Aorta (tissue), 5 donors: ENCODE measurements at regions not wholly inside any gene's neighbourhood (a gene's known extent, or its start where the extent isn't known, plus 50 kb on each side); places are given as distances from the start of the nearest gene placed in this dataset.

Experiments
- ATAC-seq: fragments of 200-7000 bp; cut with Tn5 transposase; one replicate; pipeline ENCODE4 v1.9.1; 2022; ENCODE audit warnings: moderate library complexity; ENCODE audit not compliant: low FRiP score
- DNase-seq, 2 donors: peaks; one replicate each; pipeline ENCODE4 v3.0.0-alpha.2; 2020
- H3K27ac ChIP-seq, 2 donors: one replicate each; pipeline ENCODE4 v1.5.1; 2013; ENCODE audit warnings: low read length in 2 of 2, mild to moderate bottlenecking in 2 of 2, moderate library complexity in 2 of 2, control low read depth in 1 of 2, inconsistent platforms in 1 of 2, low read depth in 1 of 2
- H3K27me3 ChIP-seq, 2 donors: one replicate each; pipeline ENCODE4 v1.6.1; 2013; ENCODE audit warnings: control low read depth in 1 of 2, low read length in 1 of 2, mild to moderate bottlenecking in 1 of 2, moderate library complexity in 1 of 2; ENCODE audit not compliant: insufficient read depth in 2 of 2, control insufficient read depth in 1 of 2
- H3K36me3 ChIP-seq, 2 donors: one replicate each; pipeline ENCODE4 v1.6.1; 2013; ENCODE audit warnings: control low read depth in 1 of 2, low read length in 1 of 2, mild to moderate bottlenecking in 1 of 2; ENCODE audit not compliant: insufficient read depth in 2 of 2, control insufficient read depth in 1 of 2
- H3K4me1 ChIP-seq, 2 donors: one replicate each; pipeline ENCODE4 v1.6.1; 2013; ENCODE audit warnings: low read length in 2 of 2, control low read depth in 1 of 2, mild to moderate bottlenecking in 1 of 2, moderate library complexity in 1 of 2; ENCODE audit not compliant: insufficient read depth in 2 of 2, control insufficient read depth in 1 of 2
- H3K4me3 ChIP-seq, 2 donors: one replicate each; pipeline ENCODE4 v1.5.1; 2013; ENCODE audit warnings: low read length in 2 of 2, control low read depth in 1 of 2, mild to moderate bottlenecking in 1 of 2
- H3K9me3 ChIP-seq: one replicate; pipeline ENCODE4 v1.6.1; 2013; ENCODE audit warnings: mild to moderate bottlenecking, low read length; ENCODE audit not compliant: control insufficient read depth
- WGBS, 2 donors: extraction: QIAGEN DNeasy Blood & Tissue Kit; methylation state at CpG; one replicate each; pipeline ENCODE4 v1.1.7; 2013; 5-methylcytosine and 5-hydroxymethylcytosine counted together
- intact Hi-C, 2 donors: fragments of 100-400 bp; cut with DNase I; formaldehyde crosslinking; loops; one replicate each; pipeline versions ENCODE4 v1.14.2 to v1.15.0; 2022
- donor health status: healthy with polysubstance abuse.
- donor health status: Bipolar disorder and iron deficiency.
- donor health status: DM: no; HTN: no; CAD: no.
- donor health status: DM: no; HTN: no; CAD: no.
- donor health status: DM: yes; HTN: yes; CAD: no.

- H3K36me3 ChIP-seq, result no peaks in the 10 kb centered on the region
- H3K4me1 ChIP-seq, result peaks cover 2 to 5% of the 10 kb centered on the region in 2 donors
- no peaks in the 10 kb centered on the region for H3K27me3 ChIP-seq
- intact Hi-C loops, result no loop called here
- H3K27ac ChIP-seq, result no peak overlapping the region
- no peaks in the 10 kb centered on the region for H3K9me3 ChIP-seq
- 97% methylated on average over 4 of the region's 4 CpGs for WGBS, 2 donors
- no peak for DNase-seq
- H3K4me3 ChIP-seq, result no peak overlapping the region
- no peak for ATAC-seq
These were observed 183.2 kb downstream of the CSNK2A3 start for GRCh38 chr11:11169715-11170351.

GRCh38 chr11:11167806-11168205 lies 185.2 kb downstream of the CSNK2A3 start:
- DNase-seq, result no peak
- H3K27ac ChIP-seq, result no peak overlapping the region
- peaks cover 2 to 5% of the 10 kb centered on the region in 2 donors for H3K4me1 ChIP-seq
- WGBS, 2 donors, result 46 to 51% methylated on average over 3 of the region's 3 CpGs
- H3K36me3 ChIP-seq, result no peaks in the 10 kb centered on the region
- ATAC-seq, result no peak
- no peaks in the 10 kb centered on the region for H3K27me3 ChIP-seq
- intact Hi-C loops, result no loop called here
- no peak overlapping the region for H3K4me3 ChIP-seq
- no peaks in the 10 kb centered on the region for H3K9me3 ChIP-seq

GRCh38 chr11:11164334-11164690 lies 188.7 kb downstream of the CSNK2A3 start:
- H3K27ac ChIP-seq, result no peak overlapping the region
- H3K4me1 ChIP-seq, result no peaks in the 10 kb centered on the region
- 97 to 100% methylated on average over 1 of the region's 1 CpG for WGBS, 2 donors
- no peaks in the 10 kb centered on the region for H3K36me3 ChIP-seq
- ATAC-seq (no peak), DNase-seq (no peak)
- no peaks in the 10 kb centered on the region for H3K27me3 ChIP-seq
- H3K9me3 ChIP-seq, result no peaks in the 10 kb centered on the region
- intact Hi-C loops, result no loop called here
- no peak overlapping the region for H3K4me3 ChIP-seq

DNA sequence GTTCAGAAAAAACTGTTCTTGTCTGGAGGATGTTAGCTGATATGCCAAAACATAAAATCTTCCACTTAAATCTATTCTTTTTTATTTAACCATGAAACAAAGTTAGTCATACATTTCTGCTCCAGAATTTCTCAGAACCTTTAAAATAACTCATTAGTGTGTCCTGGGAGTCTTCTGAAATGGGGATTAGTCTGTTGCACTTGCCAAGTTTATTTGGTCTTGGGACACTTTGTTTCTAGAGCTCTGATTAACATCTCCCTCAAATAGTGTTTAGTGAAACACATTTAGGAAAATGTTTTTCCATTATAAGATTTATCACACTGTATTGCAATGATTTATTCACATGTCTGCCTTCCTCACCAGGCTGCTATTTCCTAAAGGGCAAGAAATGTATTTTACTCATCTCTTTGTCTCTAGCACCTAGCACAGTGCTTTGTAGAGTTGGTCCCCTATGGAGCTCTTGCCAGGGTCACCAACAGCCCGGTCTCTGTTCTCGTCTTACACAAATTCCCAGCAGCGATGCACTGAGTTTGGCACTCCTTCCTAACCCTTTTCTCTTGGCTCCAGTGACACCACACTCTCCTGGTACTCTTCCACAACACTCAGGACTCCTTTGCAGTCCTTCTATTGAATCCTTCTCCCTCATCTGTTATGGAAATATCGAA lies 189.2 kb downstream of the CSNK2A3 start:
- H3K4me1 ChIP-seq, result no peaks in the 10 kb centered on the region
- DNase-seq (no peak), ATAC-seq (no peak)
- no peaks in the 10 kb centered on the region for H3K36me3 ChIP-seq
- no peak overlapping the region for H3K27ac ChIP-seq
- no peak overlapping the region for H3K4me3 ChIP-seq
- no peaks in the 10 kb centered on the region for H3K27me3 ChIP-seq
- intact Hi-C loops, result no loop called here
- 23 to 25% methylated on average over 4 of the region's 4 CpGs for WGBS, 2 donors
- H3K9me3 ChIP-seq, result no peaks in the 10 kb centered on the region

- Histone ChIP-seq H3K9me3 (no peaks in the 10 kb centered on the region), H3K27me3 (no peaks in the 10 kb centered on the region), H3K4me1 (no peaks in the 10 kb centered on the region), H3K27ac (no peak overlapping the region), H3K36me3 (no peaks in the 10 kb centered on the region), H3K4me3 (no peak overlapping the region)
- 47 to 51% methylated on average over 5 of the region's 5 CpGs for WGBS, 2 donors
- ATAC-seq (no peak), DNase-seq (peak in 1 of 2 donors; percentile 51)
- intact Hi-C loops, result no loop called here
These were observed 189.8 kb downstream of the CSNK2A3 start for GRCh38 chr11:11163236-11163635.

DNA sequence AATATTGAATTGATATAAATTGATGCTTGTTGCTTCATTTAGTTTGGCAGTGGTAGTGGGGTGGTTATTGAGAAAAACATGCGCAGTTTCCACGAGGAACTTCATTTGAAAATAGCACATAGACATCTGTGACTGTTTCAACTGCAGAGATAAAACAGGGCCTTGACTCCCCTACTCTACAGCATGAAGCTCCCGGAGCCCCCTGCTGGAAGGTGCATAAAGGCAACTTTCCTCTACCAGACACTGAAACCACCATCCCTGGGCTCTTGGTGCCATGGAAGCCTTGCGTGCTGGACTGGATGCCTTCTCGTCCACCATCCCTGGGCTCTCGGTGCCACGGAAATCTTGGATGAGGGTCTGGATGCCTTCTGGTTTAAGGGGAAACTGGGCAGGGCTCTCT lies 195.9 kb downstream of the CSNK2A3 start:
- H3K4me3 ChIP-seq, result no peak overlapping the region
- H3K4me1 ChIP-seq, result no peaks in the 10 kb centered on the region
- DNase-seq, result peak in 1 of 2 donors; percentile 73
- intact Hi-C loops, result no loop called here
- H3K27me3 ChIP-seq, result no peaks in the 10 kb centered on the region
- no peaks in the 10 kb centered on the region for H3K9me3 ChIP-seq
- WGBS, 2 donors, result 88 to 95% methylated on average over 7 of the region's 7 CpGs
- H3K27ac ChIP-seq, result no peak overlapping the region
- H3K36me3 ChIP-seq, result no peaks in the 10 kb centered on the region
- no peak for ATAC-seq

DNA sequence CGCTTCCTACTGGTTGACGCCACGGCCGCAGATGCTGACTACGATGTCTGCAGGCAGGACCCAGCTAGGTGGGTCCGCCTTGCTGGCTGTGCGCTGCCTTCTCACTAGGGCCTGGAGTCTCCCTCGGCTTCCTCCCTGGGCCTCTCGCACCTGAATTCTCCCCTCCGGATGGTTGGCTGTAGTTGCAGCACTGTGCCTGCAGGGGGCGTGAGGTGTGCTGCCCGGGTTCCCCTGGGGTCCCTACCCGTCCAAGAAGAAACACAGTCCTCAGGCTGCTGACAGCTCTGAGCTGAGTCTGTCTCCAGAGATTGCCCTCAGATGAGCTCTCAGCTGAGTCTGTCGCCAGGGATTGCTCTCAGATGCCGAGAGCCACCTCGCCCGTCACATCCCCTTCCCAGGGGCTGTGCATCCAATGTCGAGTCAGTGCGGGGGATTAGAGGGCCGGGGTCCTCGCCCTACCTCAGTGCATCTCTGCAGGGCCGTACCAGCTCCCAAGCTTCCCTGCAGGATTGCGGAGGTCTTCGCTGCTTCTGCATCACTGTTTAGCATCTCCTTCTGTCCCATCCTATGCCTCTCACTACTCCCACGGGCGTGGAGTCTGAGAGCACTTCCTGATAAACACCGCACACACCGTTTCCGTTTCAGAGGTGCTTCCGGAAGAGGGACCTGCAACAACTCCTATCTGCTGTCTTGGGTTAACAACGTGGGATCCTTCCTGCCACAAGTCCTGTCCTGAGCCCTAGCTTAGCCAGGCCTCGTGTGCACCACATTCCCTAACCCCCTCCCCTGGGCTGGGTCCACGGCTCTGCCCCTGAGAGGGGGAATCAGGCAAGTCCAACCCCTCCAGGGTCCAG lies 196.9 kb downstream of the CSNK2A3 start:
- H3K4me3 ChIP-seq, result no peak overlapping the region
- intact Hi-C loops, result no loop called here
- 75% methylated on average over 33 of the region's 33 CpGs for WGBS, 2 donors
- no peaks in the 10 kb centered on the region for H3K27me3 ChIP-seq
- DNase-seq (peak in 1 of 2 donors; percentile 57), ATAC-seq (peak; percentile 45)
- no peaks in the 10 kb centered on the region for H3K4me1 ChIP-seq
- no peak overlapping the region for H3K27ac ChIP-seq
- H3K9me3 ChIP-seq, result no peaks in the 10 kb centered on the region
- no peaks in the 10 kb centered on the region for H3K36me3 ChIP-seq

DNA sequence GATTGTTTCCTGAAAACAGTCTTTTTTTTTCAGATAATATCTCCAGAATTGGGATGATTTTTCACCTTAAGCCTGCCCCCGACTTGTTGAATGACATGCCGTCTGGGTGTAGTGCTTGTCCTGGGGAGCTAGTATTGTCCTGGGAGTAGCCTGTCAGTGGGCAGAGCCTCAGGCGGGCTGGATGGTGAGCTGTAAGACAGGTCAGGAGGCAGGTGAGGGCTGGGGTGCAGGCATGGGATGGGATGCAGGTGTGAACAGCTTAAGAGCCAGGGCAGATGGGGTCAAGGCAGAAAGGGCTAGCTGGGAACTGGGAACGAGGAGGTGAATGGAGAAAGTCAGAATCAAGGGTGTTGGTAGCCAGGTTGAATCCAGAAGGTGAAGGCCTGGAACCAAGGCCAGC lies 200.2 kb downstream of the CSNK2A3 start:
- Histone ChIP-seq H3K27me3 (no peaks in the 10 kb centered on the region), H3K4me3 (no peak overlapping the region), H3K4me1 (peaks cover 0 to 2% of the 10 kb centered on the region in 2 donors), H3K27ac (no peak overlapping the region), H3K9me3 (no peaks in the 10 kb centered on the region), H3K36me3 (no peaks in the 10 kb centered on the region)
- DNase-seq (no peak), ATAC-seq (no peak)
- WGBS, 2 donors, result 96% methylated on average over 4 of the region's 4 CpGs
- intact Hi-C loops, result no loop called here
